ENCODE measurements at regions not wholly inside any gene's neighbourhood (a gene's known extent, or its start where the extent isn't known, plus 50 kb on each side); places are given as distances from the start of the nearest gene placed in this dataset.

DNA sequence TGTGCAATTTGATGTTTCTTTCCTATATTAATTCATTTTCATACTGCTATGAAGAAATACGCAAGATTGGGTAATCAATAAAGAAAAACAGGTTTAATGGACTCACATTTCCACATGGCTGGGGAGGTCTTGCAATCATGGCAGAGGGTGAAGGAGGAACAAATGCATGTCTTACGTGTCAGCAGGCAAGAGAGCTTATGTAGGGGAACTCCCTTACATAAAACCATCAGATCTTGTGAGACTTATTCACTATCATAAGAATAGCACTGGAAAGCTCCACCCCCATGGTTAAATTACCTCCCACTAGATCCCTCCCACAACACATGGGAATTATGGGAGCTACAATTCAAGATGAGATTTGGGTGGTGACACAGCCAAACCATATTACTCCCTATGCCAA is 418.9 kb upstream of the MAF start:
- TF ChIP-seq POLR2AphosphoS5 (IDR thresholded peaks at IDR 0.05) = no peak
- TF ChIP-seq, protein P1, sequence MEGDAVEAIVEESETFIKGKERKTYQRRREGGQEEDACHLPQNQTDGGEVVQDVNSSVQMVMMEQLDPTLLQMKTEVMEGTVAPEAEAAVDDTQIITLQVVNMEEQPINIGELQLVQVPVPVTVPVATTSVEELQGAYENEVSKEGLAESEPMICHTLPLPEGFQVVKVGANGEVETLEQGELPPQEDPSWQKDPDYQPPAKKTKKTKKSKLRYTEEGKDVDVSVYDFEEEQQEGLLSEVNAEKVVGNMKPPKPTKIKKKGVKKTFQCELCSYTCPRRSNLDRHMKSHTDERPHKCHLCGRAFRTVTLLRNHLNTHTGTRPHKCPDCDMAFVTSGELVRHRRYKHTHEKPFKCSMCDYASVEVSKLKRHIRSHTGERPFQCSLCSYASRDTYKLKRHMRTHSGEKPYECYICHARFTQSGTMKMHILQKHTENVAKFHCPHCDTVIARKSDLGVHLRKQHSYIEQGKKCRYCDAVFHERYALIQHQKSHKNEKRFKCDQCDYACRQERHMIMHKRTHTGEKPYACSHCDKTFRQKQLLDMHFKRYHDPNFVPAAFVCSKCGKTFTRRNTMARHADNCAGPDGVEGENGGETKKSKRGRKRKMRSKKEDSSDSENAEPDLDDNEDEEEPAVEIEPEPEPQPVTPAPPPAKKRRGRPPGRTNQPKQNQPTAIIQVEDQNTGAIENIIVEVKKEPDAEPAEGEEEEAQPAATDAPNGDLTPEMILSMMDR (IDR thresholded peaks at IDR 0.05) = no peak
- TF ChIP-seq EP300 (IDR thresholded peaks at IDR 0.05) = no peak
- TF ChIP-seq POLR2A (IDR thresholded peaks at IDR 0.05) = no peak
